ENCODE measurements at regions not wholly inside any gene's neighbourhood (a gene's known extent, or its start where the extent isn't known, plus 50 kb on each side); places are given as distances from the start of the nearest gene placed in this dataset.

DNA sequence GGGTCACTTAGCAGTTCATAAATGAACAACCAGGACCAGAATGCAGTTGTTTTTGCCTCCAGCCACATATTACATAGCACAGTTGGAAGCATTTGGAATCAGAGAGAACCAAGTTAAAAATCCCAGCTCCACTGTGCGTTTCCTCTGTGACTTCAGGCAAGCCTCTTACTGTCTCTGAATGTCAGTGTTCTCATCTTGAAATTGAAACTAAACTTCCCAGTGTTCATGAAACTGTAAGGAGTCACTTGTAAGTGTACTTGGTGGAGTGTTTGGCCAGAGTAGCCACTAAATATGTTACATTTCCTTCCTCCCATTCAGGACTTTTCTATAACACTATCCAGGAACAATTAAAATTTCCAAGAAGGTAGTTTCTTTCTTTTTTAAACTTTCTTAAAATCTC, 276.8 kb downstream of the KCNRG start:
- TF ChIP-seq ZBTB20 (tag by site-specific recombination; IDR thresholded peaks at IDR 0.05) (no peak), CTCF (tag by site-specific recombination; IDR thresholded peaks at IDR 0.05) (no peak), MYNN (tag by site-specific recombination; IDR thresholded peaks at IDR 0.05; ENCODE audit: borderline replicate concordance) (no peak), ZNF548 (tag by site-specific recombination; IDR thresholded peaks at IDR 0.05) (no peak), ZNF274 (IDR thresholded peaks at IDR 0.05; ENCODE audit: low read length) (no peak), ZNF274 (tag by site-specific recombination; IDR thresholded peaks at IDR 0.05; ENCODE audit: borderline replicate concordance) (no peak), ZNF248 (tag by site-specific recombination; IDR thresholded peaks at IDR 0.05) (no peak), REST (tag by site-specific recombination; IDR thresholded peaks at IDR 0.05) (no peak), PRDM1 (tag by site-specific recombination; IDR thresholded peaks at IDR 0.05) (no peak), ZNF549 (tag by site-specific recombination; IDR thresholded peaks at IDR 0.05) (no peak), ZNF280C (tag by site-specific recombination; IDR thresholded peaks at IDR 0.05) (no peak), PRDM4 (tag by site-specific recombination; IDR thresholded peaks at IDR 0.05) (no peak), ZNF585B (tag by site-specific recombination; IDR thresholded peaks at IDR 0.05) (no peak), ZNF114 (tag by site-specific recombination; IDR thresholded peaks at IDR 0.05) (no peak), ZNF768 (tag by site-specific recombination; IDR thresholded peaks at IDR 0.05) (no peak)

All from HEK293 (cell line).